IMR-90 (cell line): ENCODE measurements at regions not wholly inside any gene's neighbourhood (a gene's known extent, or its start where the extent isn't known, plus 50 kb on each side); places are given as distances from the start of the nearest gene placed in this dataset.

Experiments
- ATAC-seq: fragments of 200-7000 bp; cut with Tn5 transposase; 2 replicates; pipeline ENCODE4 v1.9.1; 2020; ENCODE audit warnings: low read depth, mild to moderate bottlenecking, moderate library complexity
- BruUV-seq: library from RNA; stranded (reverse); fragments of 400-500 nt; replicated peaks from 2 replicates; lab custom pipeline; 2021; lab: Mats Ljungman, UMichigan
- CTCF ChIA-PET: fragments of 300-600 bp; formaldehyde crosslinking; extraction: SDS; loops from one replicate; lab custom pipeline; 2021; ENCODE audit warnings: antibody characterized with exemption; lab: Yijun Ruan, JAX
- POLR2A ChIA-PET: fragments of 300-600 bp; sonication (Branson Sonifier 250); formaldehyde crosslinking; loops from one replicate; lab custom pipeline; 2022; ENCODE audit warnings: antibody characterized with exemption; ENCODE audit not compliant: unreplicated experiment; lab: Charles Lee
- DNase-seq: peaks from one replicate; pipeline ENCODE4 v3.0.0; 2013
- H2AFZ ChIP-seq: replicated peaks from 2 replicates; pipeline ENCODE3; 2013; ENCODE audit warnings: low read length, mild to moderate bottlenecking; ENCODE audit not compliant: poor library complexity
- H2AK5ac ChIP-seq: 2 replicates; pipeline ENCODE4 v1.6.1; 2013; ENCODE audit warnings: low read depth, low read length, inconsistent platforms
- H2AK9ac ChIP-seq: replicated peaks from 2 replicates; pipeline ENCODE3; 2013; ENCODE audit warnings: mild to moderate bottlenecking, low read depth, low read length, moderate library complexity; ENCODE audit not compliant: poor library complexity
- H2BK120ac ChIP-seq: 2 replicates; pipeline ENCODE4 v1.6.1; 2013; ENCODE audit warnings: low read depth, low read length, inconsistent platforms
- H2BK15ac ChIP-seq: 3 replicates; pipeline ENCODE4 v1.6.1; 2013; ENCODE audit warnings: low read depth, low read length, inconsistent platforms
- H2BK20ac ChIP-seq: 2 replicates; pipeline ENCODE4 v1.6.1; 2013; ENCODE audit warnings: low read depth, mild to moderate bottlenecking, inconsistent platforms, low read length, moderate library complexity
- H2BK5ac ChIP-seq: 2 replicates; pipeline ENCODE4 v1.6.1; 2013; ENCODE audit warnings: mild to moderate bottlenecking, low read depth, low read length, inconsistent platforms; ENCODE audit not compliant: poor library complexity, severe bottlenecking
- H3K14ac ChIP-seq: replicated peaks from 2 replicates; pipeline ENCODE4 v1.6.1; 2013; ENCODE audit warnings: low read depth, low read length, inconsistent platforms
- H3K18ac ChIP-seq: 2 replicates; pipeline ENCODE4 v1.6.1; 2013; ENCODE audit warnings: low read depth, low read length, control low read depth
- H3K23ac ChIP-seq: 2 replicates; pipeline ENCODE4 v1.6.1; 2013; ENCODE audit warnings: low read depth, low read length, inconsistent platforms
- H3K27ac ChIP-seq: 2 replicates; pipeline ENCODE4 v1.5.1; 2013; ENCODE audit warnings: mild to moderate bottlenecking, control low read depth, low read length; ENCODE audit not compliant: insufficient read depth
- H3K27me3 ChIP-seq: 2 replicates; pipeline ENCODE4 v1.6.1; 2013; ENCODE audit warnings: low read length; ENCODE audit not compliant: control insufficient read depth, insufficient read depth
- H3K36me3 ChIP-seq: 2 replicates; pipeline ENCODE4 v1.6.1; 2013; ENCODE audit warnings: low read length, mixed read lengths; ENCODE audit not compliant: control insufficient read depth, insufficient read depth
- H3K4ac ChIP-seq: 2 replicates; pipeline ENCODE4 v1.6.1; 2013; ENCODE audit warnings: low read depth, low read length, inconsistent platforms
- H3K4me1 ChIP-seq: 2 replicates; pipeline ENCODE4 v1.6.1; 2013; ENCODE audit warnings: low read length, mixed read lengths; ENCODE audit not compliant: control insufficient read depth, insufficient read depth
- H3K4me2 ChIP-seq: 2 replicates; pipeline ENCODE4 v1.6.1; 2013; ENCODE audit warnings: low read depth, mild to moderate bottlenecking, control low read depth, low read length, moderate library complexity
- H3K4me3 ChIP-seq: 2 replicates; pipeline ENCODE4 v1.5.1; 2013; ENCODE audit warnings: low read depth, mild to moderate bottlenecking, control low read depth, low read length, moderate library complexity; ENCODE audit not compliant: insufficient read depth
- H3K56ac ChIP-seq: 2 replicates; pipeline ENCODE4 v1.6.1; 2013; ENCODE audit warnings: low read length, inconsistent platforms; ENCODE audit not compliant: insufficient read depth; ENCODE audit errors: extremely low read depth
- H3K79me1 ChIP-seq, 2 experiments: 2 replicates each; pipeline ENCODE4 v1.6.1; 2013; ENCODE audit warnings: low read length in 2 of 2, inconsistent platforms in 1 of 2, low read depth in 1 of 2
- H3K9ac ChIP-seq: 2 replicates; pipeline ENCODE4 v1.6.1; 2013; ENCODE audit warnings: low read depth, low read length, control low read depth
- H3K9me1 ChIP-seq: 2 replicates; pipeline ENCODE4 v1.6.1; 2013; ENCODE audit warnings: low read length, inconsistent platforms; ENCODE audit not compliant: insufficient read depth
- H3K9me3 ChIP-seq: 2 replicates; pipeline ENCODE4 v1.6.1; 2013; ENCODE audit warnings: low read length; ENCODE audit not compliant: control insufficient read depth, insufficient read depth
- H4K20me1 ChIP-seq: 2 replicates; pipeline ENCODE4 v1.6.1; 2013; ENCODE audit warnings: low read length, inconsistent platforms; ENCODE audit not compliant: insufficient read depth
- H4K5ac ChIP-seq: 2 replicates; pipeline ENCODE4 v1.6.1; 2013; ENCODE audit warnings: mild to moderate bottlenecking, low read depth, low read length, control low read depth
- H4K8ac ChIP-seq, 2 experiments: 2 replicates each; pipeline ENCODE4 v1.6.1; 2013; ENCODE audit warnings: low read depth in 2 of 2, low read length in 2 of 2, control low read depth in 1 of 2, inconsistent platforms in 1 of 2
- H4K91ac ChIP-seq: 2 replicates; pipeline ENCODE4 v1.6.1; 2013; ENCODE audit warnings: low read depth, low read length, inconsistent platforms; ENCODE audit not compliant: insufficient read depth
- FOS ChIP-seq: fragments of 150-350 bp; IDR thresholded peaks from 2 replicates; pipeline ENCODE4 v1.6.1; 2016; ENCODE audit warnings: low read depth, low read length
- NFE2L2 ChIP-seq: fragments of 150-350 bp; IDR thresholded peaks from 2 replicates; pipeline ENCODE4 v1.6.1; 2016; ENCODE audit warnings: low read depth, mild to moderate bottlenecking, low read length
- WGBS, 2 experiments: methylation state at CpG; one replicate each; pipeline versions ENCODE4 v1.1.5 to v1.1.7; 2013; ENCODE audit warnings: missing lambda C conversion rate in 2 of 2; ENCODE audit not compliant: insufficient read length in 1 of 2; ENCODE audit errors: extremely low coverage in 2 of 2; 5-methylcytosine and 5-hydroxymethylcytosine counted together
- dilution Hi-C: fragments of 300-500 bp; cut with HindIII; formaldehyde crosslinking; loops from one replicate; pipeline ENCODE4 v1.14.3; 2018; ENCODE audit warnings: low sequenced_read_pairs; ENCODE audit not compliant: unreplicated experiment
- in situ Hi-C: fragments of 300-500 bp; cut with MboI; formaldehyde crosslinking; loops from 3 replicates; pipeline ENCODE4 v1.14.3; 2019; ENCODE audit warnings: low sequenced_read_pairs, inconsistent platforms, mixed read lengths
- intact Hi-C: fragments of 100-400 bp; cut with micrococcal nuclease; formaldehyde crosslinking; loops from 2 replicates; pipeline ENCODE4 v1.10.0; 2022

- no peak overlapping the region for H2AFZ ChIP-seq
- no peak overlapping the region for H3K56ac ChIP-seq
- TF ChIP-seq FOS (0 out of 2 replicates have a peak, but pooled peaks have one; percentile 15), NFE2L2 (no peak)
- no peak overlapping the region for H3K4me3 ChIP-seq
- H2AK9ac ChIP-seq = no peak overlapping the region
- no peaks in the 10 kb centered on the region for H3K36me3 ChIP-seq
- no peak overlapping the region for H4K91ac ChIP-seq
- H2BK15ac ChIP-seq = no peak overlapping the region
- H3K18ac ChIP-seq = no peak overlapping the region
- dilution Hi-C loops (no loop called here), in situ Hi-C loops (no loop called here), intact Hi-C loops (no loop called here)
- peak overlapping the region; percentile 73; the same call in 1 of the 2 replicates for H3K23ac ChIP-seq
- ATAC-seq (peak; percentile 37; the same call in 1 of the 2 replicates), DNase-seq (peak; percentile 19)
- no peaks in the 10 kb centered on the region for H3K9me1 ChIP-seq
- H4K20me1 ChIP-seq = no peaks in the 10 kb centered on the region
- peaks cover 6% of the 10 kb centered on the region for H3K4me1 ChIP-seq
- H2BK120ac ChIP-seq = no peak overlapping the region
- H3K27ac ChIP-seq = no peak overlapping the region
- no CpG with 5 or more reads among the region's 1 CpG for WGBS, 2 experiments
- H2BK20ac ChIP-seq = no peak overlapping the region
- peak overlapping the region; percentile 56; the same call in 1 of the 2 replicates for H3K14ac ChIP-seq
- no peak overlapping the region for H3K4ac ChIP-seq
- H3K9me3 ChIP-seq = no peaks in the 10 kb centered on the region
- no peak overlapping the region for H3K4me2 ChIP-seq
- no peak overlapping the region for H4K5ac ChIP-seq
- CTCF ChIA-PET = interaction anchor here (0.6 to 0.7 kb wide), 2 partner anchors 56 to 229 kb away, joined by 3 to 4 read pairs; no protein-coding TSS in a partner anchor
- POLR2A ChIA-PET = interaction anchor here (0.7 kb wide), 1 partner anchor 172 kb away, joined by 5 read pairs; no protein-coding TSS in a partner anchor
- H3K27me3 ChIP-seq = no peaks in the 10 kb centered on the region
- no TSS peak for BruUV-seq
- H3K9ac ChIP-seq = no peak overlapping the region
- H2BK5ac ChIP-seq = no peak overlapping the region
- H2AK5ac ChIP-seq = no peak overlapping the region
- no peak overlapping the region for H4K8ac ChIP-seq
- no peaks in the 10 kb centered on the region for H3K79me1 ChIP-seq
These were observed 66.2 kb upstream of the CCNY start for GRCh38 chr10:35270100-35270499.
